Activated CD4-positive, alpha-beta memory T cell treated with anti-CD3 and anti-CD28 coated beads for 36 hours (primary cell): ENCODE measurements at regions not wholly inside any gene's neighbourhood (a gene's known extent, or its start where the extent isn't known, plus 50 kb on each side); places are given as distances from the start of the nearest gene placed in this dataset.

Experiments used
- CTCF ChIA-PET: fragments of 350-600 bp; sonication (Branson Sonifier 250); formaldehyde crosslinking; loops from one replicate; lab custom pipeline; 2021; ENCODE audit warnings: antibody characterized with exemption, inconsistent platforms; lab: Charles Lee
- POLR2A ChIA-PET: fragments of 350-600 bp; sonication (Branson Sonifier 250); formaldehyde crosslinking; loops from one replicate; lab custom pipeline; 2021; ENCODE audit warnings: antibody characterized with exemption; lab: Charles Lee
- DNase-seq: peaks from one replicate; pipeline ENCODE4 v3.0.0-alpha.2; 2020
- H3K27ac Mint-ChIP-seq: one replicate; pipeline ENCODE4 v1.8.0; 2021; ENCODE audit warnings: mixed read lengths
- H3K27me3 Mint-ChIP-seq: one replicate; pipeline ENCODE4 v1.8.0; 2021; ENCODE audit warnings: mixed read lengths
- H3K36me3 Mint-ChIP-seq: one replicate; pipeline ENCODE4 v1.8.0; 2021; ENCODE audit warnings: mixed read lengths
- H3K4me1 Mint-ChIP-seq: one replicate; pipeline ENCODE4 v1.8.0; 2021; ENCODE audit warnings: low read depth, mixed read lengths
- H3K4me3 Mint-ChIP-seq: one replicate; pipeline ENCODE4 v1.8.0; 2021; ENCODE audit warnings: mild to moderate bottlenecking, mixed read lengths
- H3K9me3 Mint-ChIP-seq: one replicate; pipeline ENCODE4 v1.8.0; 2021; ENCODE audit warnings: mixed read lengths
- intact Hi-C: fragments of 100-400 bp; cut with micrococcal nuclease; formaldehyde crosslinking; loops from one replicate; pipeline ENCODE4 v1.15.1; 2023

DNA sequence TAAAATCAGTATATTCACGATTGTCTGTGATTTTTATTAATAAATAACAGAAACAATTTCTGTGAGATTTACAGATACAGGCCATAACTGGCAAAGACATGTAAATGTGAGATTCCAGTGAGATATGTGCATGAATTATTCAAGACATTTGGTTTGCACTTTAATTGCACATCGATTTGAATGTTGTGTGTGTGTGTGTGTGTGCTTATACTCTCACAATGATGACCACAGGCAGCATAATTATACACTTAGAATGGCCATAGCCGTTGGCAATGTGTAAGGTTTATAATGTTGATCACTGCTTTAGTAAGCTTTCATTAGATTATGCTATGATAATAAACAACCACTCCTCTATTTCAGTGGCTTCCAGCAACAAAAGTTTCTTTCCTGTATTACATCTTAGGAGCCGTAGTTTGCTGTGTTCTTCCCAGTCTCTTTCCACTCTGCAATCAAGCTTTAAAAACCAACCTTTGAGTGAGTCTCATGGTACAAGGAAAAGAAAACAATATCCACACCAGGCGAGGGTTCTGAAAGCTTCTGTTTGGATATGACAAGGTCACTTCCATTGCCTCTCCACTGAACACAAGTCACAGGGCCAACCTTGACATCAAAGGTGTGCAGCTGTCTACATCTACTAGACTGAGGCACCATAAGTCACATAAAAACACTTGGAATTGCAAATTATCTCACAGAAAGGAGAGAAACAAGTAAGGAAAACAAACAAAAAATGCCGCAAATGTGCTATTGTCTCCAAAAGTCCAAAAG, 897.7 kb downstream of the RAB28 start:
- Mint-ChIP-seq H3K4me1 (no peaks in the 10 kb centered on the region), H3K4me3 (no peak overlapping the region), H3K27me3 (no peaks in the 10 kb centered on the region), H3K36me3 (no peaks in the 10 kb centered on the region), H3K27ac (no peak overlapping the region), H3K9me3 (no peaks in the 10 kb centered on the region)
- intact Hi-C loops: no loop called here
- no peak for DNase-seq
- POLR2A ChIA-PET: no interaction called here
- CTCF ChIA-PET: no interaction called here

DNA sequence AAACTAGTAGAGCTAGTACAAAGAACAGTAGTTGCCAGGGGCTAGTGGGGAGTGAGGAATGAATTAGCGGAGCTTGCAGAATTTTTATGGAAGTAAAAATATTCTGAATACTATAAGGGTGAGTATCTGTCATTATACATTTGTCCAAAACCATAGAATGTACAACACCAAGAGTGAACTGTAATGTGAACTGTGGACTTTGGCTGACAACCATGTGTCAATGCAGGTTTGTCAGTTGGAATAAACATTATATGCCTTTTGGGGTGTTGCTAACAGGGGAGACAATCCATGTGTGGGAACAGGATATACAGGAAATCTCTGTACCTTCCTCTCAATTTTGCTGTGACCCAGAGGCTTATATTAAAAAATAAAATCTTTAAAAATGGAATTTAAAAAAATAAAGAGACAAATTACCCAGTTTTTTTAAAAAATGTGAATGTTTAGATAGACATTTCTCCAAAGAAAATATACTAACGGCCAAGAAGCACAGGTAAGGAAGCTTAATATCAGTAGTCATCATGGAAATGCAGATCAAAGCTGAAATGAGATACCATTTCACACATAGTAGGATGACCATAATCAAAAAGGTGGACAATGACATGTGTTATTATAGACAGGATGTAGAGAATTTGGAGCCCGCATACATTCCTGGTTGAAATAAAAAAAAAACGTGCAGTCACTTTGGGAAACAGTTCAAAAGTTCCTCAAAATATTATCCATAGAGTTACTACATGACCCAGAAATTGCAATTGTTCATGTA, 899.8 kb downstream of the RAB28 start:
- H3K27ac Mint-ChIP-seq: no peak overlapping the region
- CTCF ChIA-PET: no interaction called here
- POLR2A ChIA-PET: no interaction called here
- no peak for DNase-seq
- H3K36me3 Mint-ChIP-seq: no peaks in the 10 kb centered on the region
- intact Hi-C loops: no loop called here
- no peaks in the 10 kb centered on the region for H3K4me1 Mint-ChIP-seq
- no peaks in the 10 kb centered on the region for H3K27me3 Mint-ChIP-seq
- H3K9me3 Mint-ChIP-seq: no peaks in the 10 kb centered on the region
- H3K4me3 Mint-ChIP-seq: no peak overlapping the region

DNA sequence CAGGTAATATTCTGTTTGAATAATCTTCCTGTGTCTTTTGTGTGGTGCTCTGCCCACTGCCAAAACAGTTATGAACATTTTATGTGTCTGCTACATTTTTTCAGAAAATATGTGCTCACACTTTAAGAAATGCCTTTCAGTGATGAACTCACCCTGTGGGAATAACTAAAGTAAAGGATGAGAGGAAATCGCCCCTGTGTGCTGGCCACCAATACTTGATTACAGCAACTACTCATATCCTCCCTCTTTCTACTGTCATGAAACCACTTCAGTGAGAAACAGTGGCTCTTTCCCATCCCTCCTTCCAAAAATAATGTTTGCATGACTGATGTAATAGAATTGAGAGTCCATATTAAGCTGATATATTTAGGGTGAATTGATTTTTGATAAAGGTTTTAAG, 900.9 kb downstream of the RAB28 start:
- DNase-seq: no peak
- ChIA-PET POLR2A (no interaction called here), CTCF (no interaction called here)
- Mint-ChIP-seq H3K4me1 (no peaks in the 10 kb centered on the region), H3K9me3 (no peaks in the 10 kb centered on the region), H3K36me3 (no peaks in the 10 kb centered on the region), H3K27ac (no peak overlapping the region), H3K27me3 (no peaks in the 10 kb centered on the region), H3K4me3 (no peak overlapping the region)
- intact Hi-C loops: no loop called here

DNA sequence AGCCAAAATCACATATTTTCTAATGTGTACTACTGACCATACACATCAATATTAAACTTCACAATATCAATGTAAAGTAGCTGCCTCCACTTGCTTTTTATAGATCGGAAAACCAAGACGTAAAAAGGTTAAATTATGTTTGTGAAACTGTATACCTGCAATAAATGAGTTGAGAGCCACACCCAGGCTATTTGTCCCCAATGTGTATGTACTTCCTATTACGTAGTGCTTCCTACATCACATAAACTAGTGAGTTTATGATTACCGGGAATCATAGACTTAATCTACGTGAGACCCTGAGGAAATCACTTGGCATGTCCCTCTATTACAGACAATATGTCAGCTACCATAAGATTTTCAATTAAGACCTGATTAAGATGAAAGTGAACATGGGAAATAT, 903.4 kb downstream of the RAB28 start:
- H3K4me3 Mint-ChIP-seq: no peak overlapping the region
- intact Hi-C loops: no loop called here
- no peak overlapping the region for H3K27ac Mint-ChIP-seq
- H3K36me3 Mint-ChIP-seq: no peaks in the 10 kb centered on the region
- no peak for DNase-seq
- CTCF ChIA-PET: no interaction called here
- no peaks in the 10 kb centered on the region for H3K9me3 Mint-ChIP-seq
- no peaks in the 10 kb centered on the region for H3K4me1 Mint-ChIP-seq
- POLR2A ChIA-PET: no interaction called here
- H3K27me3 Mint-ChIP-seq: no peaks in the 10 kb centered on the region

DNA sequence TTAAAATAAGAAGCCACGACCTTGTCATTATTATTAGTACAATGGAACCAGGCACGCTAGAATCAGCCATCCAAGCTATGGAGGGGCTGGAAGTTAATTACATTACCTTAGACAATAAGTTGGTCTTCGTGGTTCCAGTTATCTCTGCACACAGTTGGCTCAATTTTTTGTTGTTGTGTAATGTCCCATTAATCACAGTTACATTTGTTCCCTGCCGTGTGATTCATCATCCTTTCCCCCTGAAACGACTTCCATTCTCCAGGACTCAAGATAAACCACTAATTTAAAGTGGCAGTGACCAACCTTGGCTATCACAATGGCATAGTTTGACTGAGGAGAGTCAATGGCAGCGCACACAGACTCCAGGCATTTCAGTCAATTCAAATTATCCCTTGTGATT, 905.0 kb downstream of the RAB28 start:
- Mint-ChIP-seq H3K36me3 (no peaks in the 10 kb centered on the region), H3K4me1 (no peaks in the 10 kb centered on the region), H3K9me3 (no peaks in the 10 kb centered on the region), H3K4me3 (no peak overlapping the region), H3K27me3 (no peaks in the 10 kb centered on the region), H3K27ac (no peak overlapping the region)
- intact Hi-C loops: no loop called here
- ChIA-PET CTCF (no interaction called here), POLR2A (no interaction called here)
- DNase-seq: no peak

DNA sequence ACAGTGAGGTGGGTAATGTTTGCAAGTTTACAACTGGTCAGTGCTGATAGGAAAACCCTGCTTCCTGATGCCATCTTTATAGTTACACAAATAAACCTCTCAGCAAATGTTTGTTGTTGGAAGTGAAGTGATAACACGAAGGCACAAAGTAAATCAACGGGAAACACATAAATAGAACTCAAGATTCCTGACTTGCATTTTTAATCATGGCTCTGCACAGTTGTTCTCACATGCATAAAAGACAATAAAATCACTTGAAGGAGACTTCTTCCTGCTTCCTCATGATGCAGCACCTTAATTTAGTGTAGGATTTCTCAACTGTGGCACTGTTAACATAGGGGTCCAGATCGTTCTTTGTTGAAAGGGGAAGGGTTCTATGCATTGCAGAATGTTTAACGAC, 907.7 kb downstream of the RAB28 start:
- Mint-ChIP-seq H3K9me3 (no peaks in the 10 kb centered on the region), H3K4me1 (no peaks in the 10 kb centered on the region), H3K27ac (no peak overlapping the region), H3K36me3 (no peaks in the 10 kb centered on the region), H3K4me3 (no peak overlapping the region), H3K27me3 (no peaks in the 10 kb centered on the region)
- POLR2A ChIA-PET: no interaction called here
- CTCF ChIA-PET: no interaction called here
- no peak for DNase-seq
- intact Hi-C loops: no loop called here

DNA sequence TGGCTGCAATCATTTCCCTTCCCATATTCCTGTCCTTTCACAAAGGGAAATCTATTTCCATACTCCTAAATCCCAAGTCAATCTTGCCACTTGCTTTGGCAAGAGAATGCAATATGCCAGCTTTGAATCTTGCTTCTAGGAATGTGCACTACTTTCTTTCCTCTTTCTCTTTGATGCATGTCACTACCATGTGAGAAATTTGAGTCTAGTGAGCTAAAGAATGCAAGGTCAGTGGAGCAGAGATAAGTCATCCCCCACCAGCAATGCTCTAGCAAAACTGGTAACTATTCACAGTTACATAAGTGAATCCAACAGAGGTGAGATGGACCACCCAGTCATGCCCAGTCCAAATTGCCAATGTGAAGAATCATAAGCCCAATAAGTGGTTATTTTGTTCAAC, 910.4 kb downstream of the RAB28 start:
- Mint-ChIP-seq H3K9me3 (no peaks in the 10 kb centered on the region), H3K36me3 (no peaks in the 10 kb centered on the region), H3K27ac (no peak overlapping the region), H3K27me3 (no peaks in the 10 kb centered on the region), H3K4me1 (no peaks in the 10 kb centered on the region), H3K4me3 (no peak overlapping the region)
- POLR2A ChIA-PET: no interaction called here
- intact Hi-C loops: no loop called here
- CTCF ChIA-PET: no interaction called here
- DNase-seq: no peak

DNA sequence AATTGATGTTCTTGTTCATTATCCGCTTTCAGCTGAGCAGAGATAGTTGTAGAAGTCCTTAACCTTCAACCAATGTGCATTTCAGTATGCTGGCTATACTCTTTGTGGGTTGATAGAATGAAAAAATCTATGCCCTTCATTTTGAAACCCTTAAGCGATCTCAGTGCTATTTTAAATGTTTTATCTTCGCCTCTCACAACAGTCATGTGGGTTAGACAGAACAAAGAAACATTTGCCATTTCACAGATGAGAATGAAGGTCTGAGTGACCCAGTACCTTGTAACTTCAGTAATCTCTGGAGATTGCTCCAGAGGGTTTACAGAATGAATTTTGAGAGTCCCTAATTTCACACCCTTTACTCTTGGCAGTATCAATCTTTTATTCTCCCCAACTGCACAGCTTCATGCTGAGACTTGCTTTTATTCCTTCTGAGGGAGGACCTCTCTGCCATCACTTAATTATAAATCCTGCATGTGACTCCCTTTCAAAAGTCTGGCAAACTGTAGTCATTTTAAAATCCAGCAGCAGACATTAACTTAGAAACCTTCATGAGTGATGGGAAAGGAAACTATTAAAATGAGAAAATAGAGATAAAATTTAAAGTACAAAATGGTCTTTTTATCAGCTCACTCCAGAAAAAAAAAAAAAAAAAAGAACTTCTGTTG, 921.5 kb downstream of the RAB28 start:
- POLR2A ChIA-PET: no interaction called here
- intact Hi-C loops: no loop called here
- Mint-ChIP-seq H3K27ac (no peak overlapping the region), H3K36me3 (no peaks in the 10 kb centered on the region), H3K9me3 (no peaks in the 10 kb centered on the region), H3K4me3 (no peak overlapping the region), H3K4me1 (no peaks in the 10 kb centered on the region), H3K27me3 (no peaks in the 10 kb centered on the region)
- CTCF ChIA-PET: no interaction called here
- no peak for DNase-seq

DNA sequence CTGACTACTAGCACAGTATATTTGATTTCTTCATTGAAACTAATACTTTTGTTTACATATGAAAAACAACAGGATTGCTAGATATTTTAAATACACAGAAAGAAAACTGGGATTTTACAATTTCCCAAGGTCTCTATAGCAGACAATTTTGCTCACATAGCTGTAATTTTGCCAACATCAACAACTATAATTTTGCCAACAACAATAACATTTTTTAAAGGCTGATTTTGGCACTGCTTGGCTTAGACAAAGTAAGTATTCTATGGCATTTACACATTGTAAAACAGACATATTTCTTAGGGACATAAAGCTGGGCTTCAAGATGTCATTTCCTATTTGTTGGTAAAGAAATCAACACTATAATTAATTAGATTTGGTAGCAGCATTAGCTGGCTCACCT, 922.1 kb downstream of the RAB28 start:
- Mint-ChIP-seq H3K27me3 (no peaks in the 10 kb centered on the region), H3K4me3 (no peak overlapping the region), H3K36me3 (no peaks in the 10 kb centered on the region), H3K9me3 (no peaks in the 10 kb centered on the region), H3K4me1 (no peaks in the 10 kb centered on the region), H3K27ac (no peak overlapping the region)
- ChIA-PET CTCF (no interaction called here), POLR2A (no interaction called here)
- DNase-seq: no peak
- intact Hi-C loops: no loop called here

DNA sequence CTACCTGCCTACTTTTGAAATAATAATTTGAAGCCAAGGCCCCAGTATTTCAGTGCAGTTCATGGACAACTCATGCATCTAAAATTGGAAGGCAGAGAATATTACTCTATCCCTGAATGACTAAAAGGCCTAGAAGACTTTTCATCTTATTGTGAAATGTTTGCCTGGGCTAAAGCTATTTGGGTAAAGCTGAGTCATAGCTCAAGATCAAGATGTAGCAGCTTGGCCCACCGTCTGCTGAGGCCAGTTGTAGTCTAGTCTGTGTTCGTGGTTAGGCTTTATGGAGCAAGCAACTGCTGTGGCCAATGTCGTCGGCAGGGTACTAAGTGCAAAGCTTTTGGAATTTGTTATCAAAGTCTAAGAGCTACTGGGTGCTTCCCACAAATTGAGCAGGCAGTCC, 929.1 kb downstream of the RAB28 start:
- peaks cover 7% of the 10 kb centered on the region for H3K9me3 Mint-ChIP-seq

DNA sequence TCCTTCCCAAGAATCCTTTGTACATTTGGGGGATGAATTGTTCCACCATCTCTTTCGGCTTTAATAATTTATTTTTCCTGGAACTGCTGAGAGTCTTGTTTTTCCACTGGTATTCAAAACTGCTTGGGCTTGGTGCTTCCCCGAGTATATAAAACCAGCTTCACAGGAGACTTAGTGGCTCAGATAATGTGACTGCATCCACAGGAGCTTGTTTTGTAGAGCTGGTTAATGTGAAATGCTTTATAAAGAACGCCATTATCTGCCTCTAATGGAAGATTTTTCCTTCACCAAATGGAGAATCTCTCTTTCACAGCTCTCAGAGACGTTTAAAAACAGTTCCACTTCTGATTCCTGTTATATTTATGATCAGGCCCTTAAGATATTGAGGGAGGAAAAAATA, 935.5 kb downstream of the RAB28 start:
- H3K36me3 Mint-ChIP-seq: no peaks in the 10 kb centered on the region
- no peak overlapping the region for H3K27ac Mint-ChIP-seq
- H3K4me1 Mint-ChIP-seq: no peaks in the 10 kb centered on the region
- DNase-seq: no peak
- H3K27me3 Mint-ChIP-seq: no peaks in the 10 kb centered on the region
- POLR2A ChIA-PET: no interaction called here
- CTCF ChIA-PET: no interaction called here
- intact Hi-C loops: no loop called here
- no peak overlapping the region for H3K4me3 Mint-ChIP-seq
- peaks cover 7% of the 10 kb centered on the region for H3K9me3 Mint-ChIP-seq

More for the DNA sequence above, 929.1 kb downstream of the RAB28 start:
- Mint-ChIP-seq H3K4me3 (no peak overlapping the region), H3K36me3 (no peaks in the 10 kb centered on the region), H3K27me3 (no peaks in the 10 kb centered on the region), H3K4me1 (no peaks in the 10 kb centered on the region), H3K27ac (no peak overlapping the region)
- intact Hi-C loops: no loop called here
- ChIA-PET CTCF (no interaction called here), POLR2A (no interaction called here)
- no peak for DNase-seq

DNA sequence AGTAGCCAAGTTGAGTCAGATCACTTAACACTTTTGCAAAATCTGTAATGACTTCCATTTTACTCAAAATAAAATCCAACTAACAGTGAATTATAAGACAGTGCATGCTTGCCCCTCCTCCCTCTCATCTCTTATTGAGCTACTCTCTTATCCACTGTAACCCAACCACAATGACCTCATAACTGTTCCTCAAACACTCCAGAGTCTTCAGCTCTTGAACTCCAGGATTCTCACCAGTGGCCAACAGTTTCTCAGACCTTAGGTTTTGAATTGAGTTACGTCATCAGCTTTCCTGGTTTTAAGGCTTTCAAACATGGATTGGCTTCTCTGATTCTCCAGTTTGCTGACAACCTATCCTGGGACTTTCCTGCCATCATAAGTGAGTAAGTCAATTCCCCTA, 938.3 kb downstream of the RAB28 start:
- no peaks in the 10 kb centered on the region for H3K27me3 Mint-ChIP-seq
- no peaks in the 10 kb centered on the region for H3K36me3 Mint-ChIP-seq
- no peak overlapping the region for H3K27ac Mint-ChIP-seq
- intact Hi-C loops: no loop called here
- no peak overlapping the region for H3K4me3 Mint-ChIP-seq
- ChIA-PET CTCF (no interaction called here), POLR2A (interaction anchor here (0.5 kb wide), 1 partner anchor 621 kb away, joined by 4 read pairs; no protein-coding TSS in a partner anchor)
- H3K4me1 Mint-ChIP-seq: no peaks in the 10 kb centered on the region
- H3K9me3 Mint-ChIP-seq: no peaks in the 10 kb centered on the region
- no peak for DNase-seq
